ENCODE measurements at regions not wholly inside any gene's neighbourhood (a gene's known extent, or its start where the extent isn't known, plus 50 kb on each side); places are given as distances from the start of the nearest gene placed in this dataset.

DNA sequence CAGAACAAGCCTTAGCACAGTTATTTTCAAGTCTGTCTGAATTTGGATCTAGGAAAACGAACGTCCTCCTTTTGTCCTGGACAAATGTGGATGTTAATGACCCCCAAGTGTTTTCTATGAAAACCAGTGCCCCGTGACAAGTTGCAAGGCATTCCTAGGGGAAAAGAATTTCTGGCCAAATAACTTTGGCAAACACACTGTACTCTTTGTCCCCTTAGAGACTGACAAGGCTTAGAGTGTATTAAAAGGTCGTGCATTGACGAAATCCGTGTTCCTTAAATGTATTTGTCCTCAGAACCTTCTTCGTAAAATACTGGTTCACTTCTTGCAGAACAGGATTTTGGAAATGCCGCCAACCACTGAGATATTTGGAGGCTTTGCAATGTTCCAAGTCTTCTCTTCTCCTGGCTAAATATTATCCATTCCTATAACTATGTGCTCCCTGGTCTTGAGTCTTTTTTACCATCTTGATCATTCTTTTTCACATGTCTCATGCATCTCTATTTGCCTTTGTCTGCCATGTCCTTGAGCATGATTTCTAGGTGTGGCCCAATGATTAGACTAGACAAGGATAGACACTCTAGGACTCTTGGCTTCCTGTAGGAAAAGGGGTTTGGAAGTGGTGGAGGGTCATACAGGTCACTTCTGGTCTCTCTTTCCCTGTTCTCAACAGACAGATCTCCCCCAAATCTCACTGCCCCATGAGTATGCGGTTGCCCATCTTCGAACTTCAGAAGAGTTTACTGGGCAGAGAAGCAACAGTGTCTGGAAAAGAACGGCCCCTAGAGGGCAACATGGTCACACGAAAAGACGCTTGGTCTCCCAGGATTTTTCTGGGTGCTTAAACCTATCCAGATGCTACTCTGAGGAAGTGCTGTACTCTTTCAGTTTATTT is 117.5 kb downstream of the EDEM1 start:
- DNase-seq (ENCODE audit: low spot score) (peak; percentile 59), FAIRE-seq (no peak)

- FAIRE-seq (no peak), DNase-seq (ENCODE audit: low spot score) (no peak)
Observed at GRCh38 chr3:5305684-5305989, 118.1 kb downstream of the EDEM1 start.

GRCh38 chr3:5309171-5309570 is 121.7 kb downstream of the EDEM1 start:
- no peak for DNase-seq (ENCODE audit: low spot score)
- FAIRE-seq: no peak

GRCh38 chr3:5309602-5310001 is 122.1 kb downstream of the EDEM1 start:
- FAIRE-seq: no peak
- no peak for DNase-seq (ENCODE audit: low spot score)

- no peak for FAIRE-seq
- DNase-seq (ENCODE audit: low spot score): no peak
Observed at GRCh38 chr3:5310509-5310908, 123.0 kb downstream of the EDEM1 start.

DNA sequence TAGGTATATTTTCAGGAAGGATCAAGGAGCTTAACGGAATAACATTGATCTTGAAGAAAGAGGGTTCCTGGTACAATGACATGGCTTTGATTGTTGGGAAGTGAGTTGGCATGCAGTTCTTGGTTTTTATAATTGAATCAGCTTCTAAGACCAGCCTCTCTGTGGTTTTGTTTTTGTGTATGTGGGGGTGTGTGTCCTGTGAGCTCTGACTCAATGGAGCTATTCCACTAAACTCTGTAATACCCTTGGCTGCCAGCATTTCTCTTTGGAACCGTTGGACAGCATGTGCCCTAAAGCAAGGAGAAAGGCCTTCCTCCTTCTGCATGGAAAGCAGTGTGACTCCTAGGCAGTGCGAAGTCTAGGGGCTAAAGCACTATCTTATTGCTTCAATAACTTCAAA is 124.8 kb downstream of the EDEM1 start:
- no peak for DNase-seq (ENCODE audit: low spot score)
- FAIRE-seq: no peak

DNA sequence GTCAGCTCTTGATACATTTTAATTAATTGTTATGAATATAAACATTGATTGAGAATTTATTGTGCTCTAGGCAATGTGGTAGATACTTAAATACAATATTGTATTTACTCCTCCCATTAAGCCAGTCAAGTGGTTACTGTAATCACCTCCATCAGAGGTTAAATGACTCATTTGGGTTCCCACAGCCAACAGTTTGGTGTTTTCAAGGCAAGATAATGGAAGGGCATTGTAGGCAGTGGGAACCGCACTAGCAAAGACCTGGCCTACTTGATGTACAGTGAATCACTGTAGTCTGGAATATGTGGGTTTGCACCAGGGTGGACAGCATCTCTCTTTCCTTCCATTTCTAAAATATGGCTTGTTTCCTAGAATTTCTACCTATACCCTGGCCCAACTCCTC is 127.4 kb downstream of the EDEM1 start:
- FAIRE-seq (no peak), DNase-seq (ENCODE audit: low spot score) (no peak)

DNA sequence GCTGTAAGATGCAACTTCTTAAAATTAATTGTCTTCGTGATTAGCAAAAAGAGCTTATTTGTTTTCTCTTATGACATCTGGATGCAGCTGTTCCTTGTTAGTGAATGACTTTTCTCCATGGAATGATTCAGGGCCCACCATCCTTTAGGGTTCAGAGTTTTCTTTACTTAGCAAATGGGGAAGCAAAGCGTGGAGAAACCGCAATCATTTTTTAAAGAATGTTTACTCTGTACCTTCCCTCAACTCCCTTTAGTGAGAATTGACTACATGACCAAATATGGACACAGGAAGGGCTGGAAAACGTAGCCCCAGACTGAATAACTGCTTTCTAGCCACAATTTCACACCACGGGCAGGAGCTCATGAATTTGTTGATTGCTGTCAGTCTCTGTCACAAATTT is 130.1 kb downstream of the EDEM1 start:
- FAIRE-seq (no peak), DNase-seq (ENCODE audit: low spot score) (no peak)

DNA sequence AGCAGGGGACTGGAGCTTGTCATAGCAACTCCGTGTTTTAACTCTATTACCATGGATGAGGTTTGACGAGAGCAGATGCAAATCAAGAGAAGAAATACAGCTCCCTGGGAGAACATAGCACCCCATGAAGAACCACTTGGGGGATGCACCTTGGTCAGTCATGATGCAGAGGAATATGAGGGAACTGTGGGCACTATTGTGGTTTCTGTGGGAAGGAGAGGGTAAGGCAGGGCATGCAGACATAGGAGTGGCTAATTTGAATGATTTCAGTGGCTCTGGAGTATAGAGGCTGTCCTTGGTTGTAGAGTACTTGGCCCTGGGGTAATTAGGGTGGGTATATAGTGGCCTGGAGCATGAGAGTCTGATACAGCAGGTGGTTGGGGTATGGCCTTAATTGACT is 131.9 kb downstream of the EDEM1 start:
- DNase-seq (ENCODE audit: low spot score): no peak
- FAIRE-seq: no peak

- no peak for DNase-seq (ENCODE audit: low spot score)
Observed at GRCh38 chr3:5321666-5322340, 134.3 kb downstream of the EDEM1 start.

DNA sequence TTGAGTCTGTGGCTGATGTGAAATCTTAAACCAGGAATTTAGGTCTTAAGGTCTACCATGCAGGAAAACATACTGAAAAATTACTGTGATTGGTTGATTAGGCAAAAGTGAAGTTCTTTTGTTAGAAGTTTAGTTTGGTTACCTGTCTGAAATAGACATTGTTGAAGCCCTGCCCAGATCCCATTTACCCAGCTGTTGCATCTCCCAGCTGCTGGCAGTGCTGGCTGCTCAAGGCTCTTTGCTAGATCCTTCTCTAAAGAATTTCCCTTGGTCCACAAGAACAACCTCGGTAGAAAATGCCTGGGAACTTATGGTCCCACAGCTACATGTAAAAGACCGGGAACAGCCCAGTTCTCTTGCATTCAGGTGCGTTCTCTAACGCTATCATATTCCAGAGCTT is 137.3 kb downstream of the EDEM1 start:
- no peak for FAIRE-seq
- no peak for DNase-seq (ENCODE audit: low spot score)

More at GRCh38 chr3:5321666-5322340, 134.3 kb downstream of the EDEM1 start:
- FAIRE-seq: no peak

- DNase-seq (ENCODE audit: low spot score) (peak; percentile 68), FAIRE-seq (peak; percentile 67)
Observed at GRCh38 chr3:5330152-5330810, 142.8 kb downstream of the EDEM1 start.

GRCh38 chr3:5331567-5332269 is 144.2 kb downstream of the EDEM1 start:
- FAIRE-seq (peak; percentile 30), DNase-seq (ENCODE audit: low spot score) (no peak)

DNA sequence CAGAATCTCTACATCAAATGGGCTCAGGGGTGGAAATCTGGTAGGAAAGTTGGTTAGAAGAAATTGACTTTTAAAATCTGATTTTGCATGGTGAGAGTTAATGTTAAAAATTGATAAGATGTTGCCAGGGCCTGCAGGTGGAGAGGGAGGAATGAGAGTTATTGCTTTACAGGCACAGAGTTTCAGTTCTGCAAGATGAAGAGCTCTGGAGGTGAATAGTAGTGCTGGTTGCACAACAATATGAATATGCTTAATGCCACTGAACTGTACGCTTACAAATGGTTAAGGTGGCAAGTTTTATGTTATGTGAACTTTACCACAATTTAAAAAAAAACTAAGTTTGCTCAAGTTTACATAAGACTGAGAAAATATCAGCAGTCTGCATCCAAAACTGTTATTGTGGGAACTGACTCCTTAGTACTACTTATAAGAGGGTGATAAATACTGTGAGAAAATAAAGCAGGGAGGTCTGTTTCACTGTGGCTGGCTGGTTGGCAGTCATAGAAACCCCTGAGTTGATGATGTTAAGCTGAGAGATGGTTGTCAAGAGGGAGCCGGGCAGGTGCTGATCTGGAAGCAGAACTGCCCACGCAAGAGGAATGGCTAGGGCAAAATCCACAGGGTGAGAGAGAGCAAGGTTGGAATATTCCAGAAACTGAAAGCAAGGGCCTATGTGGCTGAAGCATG is 144.9 kb downstream of the EDEM1 start:
- FAIRE-seq (no peak), DNase-seq (ENCODE audit: low spot score) (no peak)

GRCh38 chr3:5339967-5340535 is 152.5 kb downstream of the EDEM1 start:
- DNase-seq (ENCODE audit: low spot score) (no peak), FAIRE-seq (no peak)

DNA sequence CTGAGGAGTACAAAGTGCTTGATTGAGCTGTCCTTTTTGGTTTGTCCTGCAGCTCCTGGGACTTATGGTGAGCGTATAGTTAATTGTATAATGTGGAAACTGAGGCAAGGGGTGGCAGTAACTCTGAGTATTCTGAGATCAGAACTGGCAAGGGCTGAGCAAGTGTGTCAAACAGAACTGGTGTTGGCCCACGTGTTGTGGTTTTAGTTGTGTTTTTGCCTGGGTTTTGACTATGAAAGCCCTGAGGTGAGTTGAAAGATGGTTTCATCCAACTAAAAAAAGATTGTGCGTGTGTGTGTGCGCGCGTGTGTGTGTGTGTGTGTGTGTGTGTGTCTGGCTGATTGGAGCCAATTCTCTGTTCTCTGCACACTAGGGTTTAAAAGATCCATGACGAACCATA is 154.1 kb downstream of the EDEM1 start:
- no peak for DNase-seq (ENCODE audit: low spot score)
- no peak for FAIRE-seq

- no peak for FAIRE-seq
- DNase-seq (ENCODE audit: low spot score): no peak
Observed at GRCh38 chr3:5343459-5343858, 156.0 kb downstream of the EDEM1 start.

GRCh38 chr3:5344707-5345106 is 157.2 kb downstream of the EDEM1 start:
- FAIRE-seq (no peak), DNase-seq (ENCODE audit: low spot score) (no peak)

GRCh38 chr3:5347486-5347885 is 160.0 kb downstream of the EDEM1 start:
- FAIRE-seq: no peak
- DNase-seq (ENCODE audit: low spot score): no peak

GRCh38 chr3:5348229-5348902 is 160.9 kb downstream of the EDEM1 start:
- DNase-seq (ENCODE audit: low spot score) (no peak), FAIRE-seq (no peak)

Measured in urothelium cell line (cell line).